Activated naive CD4-positive, alpha-beta T cell treated with anti-CD3 and anti-CD28 coated beads, Interleukin-2, amount 10 ng/mL, durations not matched to agents 7 days and 5 days (primary cell): ENCODE measurements at regions not wholly inside any gene's neighbourhood (a gene's known extent, or its start where the extent isn't known, plus 50 kb on each side); places are given as distances from the start of the nearest gene placed in this dataset.

Experiments used
- CTCF ChIA-PET: fragments of 350-600 bp; sonication (Branson Sonifier 250); formaldehyde crosslinking; loops from one replicate; lab custom pipeline; 2021; ENCODE audit warnings: antibody characterized with exemption; lab: Charles Lee
- DNase-seq: peaks from one replicate; pipeline ENCODE4 v3.0.0-alpha.2; 2020
- H3K27ac Mint-ChIP-seq: one replicate; pipeline ENCODE4 v1.8.0; 2021; ENCODE audit warnings: mild to moderate bottlenecking, moderate library complexity, mixed read lengths
- H3K27me3 Mint-ChIP-seq: one replicate; pipeline ENCODE4 v1.8.0; 2021; ENCODE audit warnings: mild to moderate bottlenecking, mixed read lengths
- H3K36me3 Mint-ChIP-seq: one replicate; pipeline ENCODE4 v1.8.0; 2021; ENCODE audit warnings: mixed read lengths
- H3K4me1 Mint-ChIP-seq: one replicate; pipeline ENCODE4 v1.8.0; 2021; ENCODE audit warnings: mixed read lengths
- H3K4me3 Mint-ChIP-seq: one replicate; pipeline ENCODE4 v1.8.0; 2021; ENCODE audit warnings: mild to moderate bottlenecking, moderate library complexity, mixed read lengths
- H3K9me3 Mint-ChIP-seq: one replicate; pipeline ENCODE4 v1.8.0; 2021; ENCODE audit warnings: mixed read lengths

DNA sequence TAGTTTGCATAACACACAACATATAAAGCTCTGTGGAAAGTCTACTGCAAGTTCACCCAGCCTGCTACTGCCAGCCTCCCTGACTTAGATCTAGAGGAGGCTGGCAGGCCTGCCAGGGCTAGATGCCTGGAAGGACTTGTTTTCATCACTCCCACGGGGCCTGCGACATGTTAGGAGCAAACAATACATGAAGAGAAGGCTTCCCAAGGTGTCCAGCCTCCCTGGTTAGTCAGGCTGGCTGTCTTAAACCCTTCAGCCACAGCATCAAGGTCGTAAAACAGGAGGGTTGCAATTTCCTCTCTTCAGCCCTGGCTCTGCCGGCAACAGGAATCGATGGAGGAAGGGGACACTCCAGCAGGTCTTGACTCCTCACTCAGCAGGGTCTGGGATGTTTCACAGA, 104.5 kb downstream of the NGF start:
- no peak overlapping the region for H3K4me3 Mint-ChIP-seq
- no peaks in the 10 kb centered on the region for H3K36me3 Mint-ChIP-seq
- no peak overlapping the region for H3K27ac Mint-ChIP-seq

DNA sequence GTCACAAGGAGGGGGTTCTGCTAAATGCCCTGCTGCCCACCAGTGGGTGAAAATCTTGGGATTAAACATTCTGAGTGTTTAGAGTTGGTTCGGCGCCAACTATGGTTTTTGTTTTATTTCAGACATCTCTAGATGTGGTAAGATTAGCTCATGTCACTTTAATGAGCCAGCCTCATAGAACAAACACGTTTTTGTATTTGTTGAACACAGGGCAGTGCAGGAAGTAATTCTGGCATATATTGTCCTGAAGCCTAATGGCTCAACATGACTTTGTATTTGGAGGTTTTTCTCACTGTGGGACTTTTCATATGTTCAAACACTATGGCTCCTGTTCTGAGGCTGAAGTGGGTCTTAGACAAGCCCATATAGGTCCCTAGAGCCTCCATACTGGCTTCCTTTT, 107.8 kb downstream of the NGF start:
- no peaks in the 10 kb centered on the region for H3K36me3 Mint-ChIP-seq
- H3K4me3 Mint-ChIP-seq, result no peak overlapping the region
- no peaks in the 10 kb centered on the region for H3K9me3 Mint-ChIP-seq
- DNase-seq, result no peak
- H3K4me1 Mint-ChIP-seq, result no peaks in the 10 kb centered on the region
- CTCF ChIA-PET, result no interaction called here
- no peaks in the 10 kb centered on the region for H3K27me3 Mint-ChIP-seq
- H3K27ac Mint-ChIP-seq, result no peak overlapping the region

More for the DNA sequence above, 104.5 kb downstream of the NGF start:
- Mint-ChIP-seq H3K9me3 (no peaks in the 10 kb centered on the region), H3K27me3 (no peaks in the 10 kb centered on the region), H3K4me1 (no peaks in the 10 kb centered on the region)
- no peak for DNase-seq
- CTCF ChIA-PET, result no interaction called here

DNA sequence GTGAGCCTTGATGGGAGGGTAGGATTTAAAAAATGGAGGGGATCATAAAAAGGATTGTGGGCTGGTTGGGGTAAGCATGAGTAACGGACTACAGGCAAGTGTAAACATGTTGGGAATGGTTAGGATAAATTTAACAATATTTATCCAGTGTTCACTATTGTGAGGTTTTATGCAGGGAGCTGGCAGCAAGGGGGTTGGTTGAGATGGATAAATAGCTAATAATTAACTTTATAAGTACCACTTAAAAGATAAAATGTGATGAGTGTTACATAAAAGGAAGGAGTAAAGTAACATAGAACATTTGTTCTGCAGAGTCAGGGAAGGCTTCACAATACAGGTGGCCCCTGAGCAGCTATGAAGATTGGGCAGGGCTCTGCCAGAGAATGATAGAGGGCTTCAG, 109.0 kb downstream of the NGF start:
- no peaks in the 10 kb centered on the region for H3K4me1 Mint-ChIP-seq
- H3K36me3 Mint-ChIP-seq, result no peaks in the 10 kb centered on the region
- CTCF ChIA-PET, result no interaction called here
- no peak for DNase-seq
- no peaks in the 10 kb centered on the region for H3K27me3 Mint-ChIP-seq
- H3K27ac Mint-ChIP-seq, result no peak overlapping the region
- no peaks in the 10 kb centered on the region for H3K9me3 Mint-ChIP-seq
- H3K4me3 Mint-ChIP-seq, result no peak overlapping the region

DNA sequence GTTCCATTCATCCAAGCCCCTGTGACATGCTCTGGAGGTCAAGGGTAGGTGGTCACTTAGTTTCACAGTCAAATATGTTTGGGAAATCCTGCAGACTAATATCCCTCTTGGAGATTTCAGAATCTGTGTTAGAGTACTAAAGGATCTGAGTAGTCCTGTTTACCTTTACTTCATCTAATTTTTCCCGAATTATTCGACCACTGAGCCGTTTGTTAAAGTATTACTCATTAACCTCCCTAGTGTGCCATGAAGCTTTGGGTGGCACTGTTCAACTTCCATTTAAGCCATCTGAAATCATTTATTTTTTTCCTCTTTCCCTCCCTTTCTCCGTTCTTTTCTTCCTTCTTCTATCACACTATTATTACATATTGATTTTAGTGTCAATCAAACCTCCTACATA, 109.9 kb downstream of the NGF start:
- H3K4me1 Mint-ChIP-seq, result no peaks in the 10 kb centered on the region
- no peaks in the 10 kb centered on the region for H3K36me3 Mint-ChIP-seq
- no peaks in the 10 kb centered on the region for H3K9me3 Mint-ChIP-seq
- no peaks in the 10 kb centered on the region for H3K27me3 Mint-ChIP-seq
- CTCF ChIA-PET, result no interaction called here
- no peak for DNase-seq
- H3K4me3 Mint-ChIP-seq, result no peak overlapping the region
- no peak overlapping the region for H3K27ac Mint-ChIP-seq

DNA sequence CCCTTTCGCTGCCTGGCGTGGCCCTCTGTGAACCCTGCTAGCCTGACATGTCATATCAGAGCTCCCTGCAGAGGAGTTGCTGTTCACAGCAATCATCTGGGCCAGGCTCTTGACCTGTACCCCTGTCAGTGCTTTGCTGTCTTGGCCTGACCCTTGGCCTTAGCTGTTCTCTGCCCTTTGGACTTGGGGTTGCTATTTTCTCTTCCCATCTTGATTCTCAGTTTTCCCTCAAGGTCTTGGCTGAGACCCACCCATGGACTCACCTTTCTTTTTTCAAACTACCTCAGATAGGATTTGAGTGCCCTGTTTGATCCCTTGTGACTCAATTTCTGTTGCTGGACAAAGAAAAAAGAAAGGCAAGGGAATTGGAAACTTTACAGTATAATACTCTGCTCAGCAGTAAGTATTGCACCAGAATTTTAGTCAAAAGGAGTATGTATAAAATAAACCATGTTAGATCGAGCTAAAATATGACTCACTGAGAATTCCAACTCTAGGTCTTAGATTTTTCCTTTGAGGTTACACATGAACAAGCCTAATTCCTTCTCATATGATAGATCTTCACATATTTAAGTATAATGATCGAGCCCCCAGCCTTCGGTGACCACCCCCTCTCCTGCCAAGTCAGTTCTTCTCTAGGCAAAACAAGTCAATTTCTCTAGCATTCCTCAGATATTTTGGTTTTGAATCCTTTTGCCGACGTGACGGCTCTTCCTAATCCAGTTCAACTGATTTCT, 110.5 kb downstream of the NGF start:
- Mint-ChIP-seq H3K27me3 (no peaks in the 10 kb centered on the region), H3K4me3 (no peak overlapping the region), H3K27ac (no peak overlapping the region), H3K36me3 (no peaks in the 10 kb centered on the region), H3K9me3 (no peaks in the 10 kb centered on the region), H3K4me1 (no peaks in the 10 kb centered on the region)
- CTCF ChIA-PET, result no interaction called here
- no peak for DNase-seq

DNA sequence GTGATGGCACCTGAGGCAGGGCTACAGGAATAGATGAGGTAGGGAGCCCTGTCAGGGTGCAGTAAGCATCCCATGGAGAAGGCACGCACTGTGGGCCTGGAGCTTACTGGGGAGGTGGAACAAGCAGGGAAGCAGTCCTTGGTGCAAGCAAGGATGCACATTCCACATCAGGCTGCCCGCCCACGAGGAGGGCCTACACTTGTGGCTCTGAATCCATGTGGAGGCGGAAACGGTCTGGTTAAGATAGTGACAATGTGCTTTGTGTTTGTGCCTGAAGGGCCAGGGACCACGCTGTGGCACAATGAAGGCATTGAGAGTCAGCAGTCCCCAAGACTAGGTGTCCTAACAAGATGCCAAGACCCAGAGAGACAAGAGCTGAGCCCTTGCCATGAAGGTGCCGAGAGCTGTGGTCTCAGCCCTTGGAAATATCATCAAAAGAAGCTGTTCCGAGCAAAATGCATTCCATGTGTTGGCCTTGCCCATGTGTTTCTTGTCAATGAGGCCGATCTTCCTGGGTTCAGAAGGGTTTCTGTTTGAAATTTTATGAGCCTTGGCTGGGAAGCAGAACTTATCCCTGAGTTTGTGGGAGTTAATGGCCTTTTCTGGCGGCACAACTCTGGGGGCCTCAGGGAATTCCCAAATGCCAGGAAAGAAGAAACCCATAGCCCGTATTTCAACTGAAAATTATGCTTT, 111.9 kb downstream of the NGF start:
- no peaks in the 10 kb centered on the region for H3K9me3 Mint-ChIP-seq
- H3K27ac Mint-ChIP-seq, result no peak overlapping the region
- DNase-seq, result no peak
- no peaks in the 10 kb centered on the region for H3K27me3 Mint-ChIP-seq
- CTCF ChIA-PET, result no interaction called here
- no peak overlapping the region for H3K4me3 Mint-ChIP-seq
- H3K36me3 Mint-ChIP-seq, result no peaks in the 10 kb centered on the region
- no peaks in the 10 kb centered on the region for H3K4me1 Mint-ChIP-seq

DNA sequence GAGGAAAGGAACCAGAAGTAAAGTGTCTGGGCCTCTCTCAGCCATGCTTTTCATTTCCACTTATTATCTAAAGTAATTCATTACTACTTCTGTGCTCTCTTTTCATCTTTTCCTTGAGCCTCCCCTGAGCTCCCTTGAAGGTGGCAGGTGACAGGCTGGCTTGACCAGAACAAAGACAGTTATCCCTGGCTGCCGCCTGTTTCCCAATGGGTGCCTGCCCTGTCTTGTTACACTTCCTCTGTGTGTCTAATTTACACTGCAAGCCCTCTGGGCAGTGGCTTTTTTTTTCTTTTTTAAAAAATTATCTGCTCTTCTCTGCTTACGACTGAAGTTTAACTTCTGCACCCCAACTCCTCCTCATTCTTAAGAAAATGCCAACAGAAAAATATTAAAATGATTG, 113.4 kb downstream of the NGF start:
- CTCF ChIA-PET, result no interaction called here
- DNase-seq, result no peak
- Mint-ChIP-seq H3K27ac (no peak overlapping the region), H3K9me3 (no peaks in the 10 kb centered on the region), H3K27me3 (no peaks in the 10 kb centered on the region), H3K36me3 (no peaks in the 10 kb centered on the region), H3K4me1 (no peaks in the 10 kb centered on the region), H3K4me3 (no peak overlapping the region)

DNA sequence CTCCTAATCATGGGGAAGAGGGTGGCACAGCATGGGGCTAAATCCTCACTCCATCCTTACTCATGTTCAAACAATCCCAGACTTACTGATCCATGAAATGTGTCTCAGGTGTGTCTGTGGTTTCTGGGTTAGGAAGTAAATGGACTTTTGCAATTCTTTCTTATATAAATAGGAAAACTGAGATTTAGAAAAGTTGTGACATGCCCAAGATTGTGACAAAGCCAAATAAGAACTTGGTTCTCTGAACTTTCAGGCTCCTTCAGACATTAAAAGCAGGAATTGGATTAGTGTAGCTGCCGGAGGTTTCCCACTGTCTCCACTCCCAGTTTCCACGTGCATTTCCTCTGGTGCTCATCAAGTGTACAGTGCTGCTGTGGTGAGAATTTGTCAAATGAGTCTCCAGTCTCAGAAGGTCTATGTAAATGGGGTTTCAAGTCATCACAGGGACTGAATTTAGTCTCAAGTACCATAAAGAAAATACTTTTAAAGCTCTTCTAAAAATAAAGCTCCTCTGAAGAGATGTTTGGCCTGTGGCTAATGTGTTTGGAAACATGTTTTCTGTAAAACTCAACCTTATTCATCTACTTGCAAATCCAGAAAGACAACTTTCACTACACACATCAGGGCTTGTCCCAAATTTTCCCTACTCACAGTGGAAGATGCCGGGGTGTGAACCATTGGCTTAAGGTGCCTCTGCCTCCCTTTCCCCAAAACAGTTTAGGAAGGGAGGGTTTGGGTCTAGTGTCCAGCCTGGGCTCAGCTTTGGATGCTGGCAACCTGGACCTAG, 115.2 kb downstream of the NGF start:
- Mint-ChIP-seq H3K4me3 (no peak overlapping the region), H3K36me3 (no peaks in the 10 kb centered on the region), H3K9me3 (no peaks in the 10 kb centered on the region), H3K27me3 (no peaks in the 10 kb centered on the region), H3K4me1 (no peaks in the 10 kb centered on the region), H3K27ac (no peak overlapping the region)
- CTCF ChIA-PET, result no interaction called here
- no peak for DNase-seq

DNA sequence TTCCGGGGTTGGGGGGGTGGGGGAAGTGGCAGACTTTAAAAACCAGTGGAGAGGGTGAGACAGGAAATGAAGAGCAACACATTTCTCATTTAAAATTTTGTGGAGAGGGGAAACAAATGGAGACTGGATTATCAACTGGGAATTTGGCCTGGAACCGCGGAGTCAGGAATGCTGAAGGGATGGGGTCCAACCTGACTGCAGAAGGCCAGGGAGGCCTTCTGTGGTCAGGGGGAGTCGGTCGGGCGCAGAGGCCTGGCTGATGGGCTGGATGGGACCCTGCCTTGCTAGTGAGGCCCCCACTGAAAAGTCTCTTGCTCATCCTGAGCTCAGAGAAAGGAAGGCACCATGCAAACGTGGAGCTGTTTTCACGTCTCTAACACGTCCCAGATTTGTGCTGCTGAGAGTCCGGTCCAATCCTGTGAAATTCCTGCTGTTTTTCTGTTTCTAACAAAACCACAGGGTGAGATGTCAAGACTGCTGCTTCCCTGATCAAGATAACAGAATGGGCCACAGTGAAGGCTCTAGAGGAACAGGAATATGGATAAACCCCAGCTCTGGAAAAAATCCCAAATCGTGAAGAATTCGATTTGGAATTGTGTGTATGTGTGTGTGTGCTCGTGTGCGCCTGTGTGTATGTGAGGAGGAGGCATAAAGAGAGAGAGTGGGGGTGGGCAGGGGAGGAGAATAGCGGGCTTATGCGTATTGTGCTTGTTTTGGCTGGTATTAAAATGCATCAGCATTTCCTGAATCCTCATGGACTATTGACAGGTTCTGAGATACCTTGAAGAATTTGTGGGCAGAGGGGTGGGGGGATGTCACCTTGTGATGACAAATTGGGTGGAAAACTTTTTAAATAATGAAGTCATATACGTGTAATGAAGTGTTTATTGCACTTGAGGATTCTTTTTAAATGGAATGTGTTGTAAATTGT, 117.4 kb downstream of the NGF start:
- H3K27ac Mint-ChIP-seq, result no peak overlapping the region
- no peaks in the 10 kb centered on the region for H3K27me3 Mint-ChIP-seq
- H3K9me3 Mint-ChIP-seq, result no peaks in the 10 kb centered on the region
- CTCF ChIA-PET, result no interaction called here
- DNase-seq, result no peak
- no peak overlapping the region for H3K4me3 Mint-ChIP-seq
- no peaks in the 10 kb centered on the region for H3K36me3 Mint-ChIP-seq
- H3K4me1 Mint-ChIP-seq, result no peaks in the 10 kb centered on the region

DNA sequence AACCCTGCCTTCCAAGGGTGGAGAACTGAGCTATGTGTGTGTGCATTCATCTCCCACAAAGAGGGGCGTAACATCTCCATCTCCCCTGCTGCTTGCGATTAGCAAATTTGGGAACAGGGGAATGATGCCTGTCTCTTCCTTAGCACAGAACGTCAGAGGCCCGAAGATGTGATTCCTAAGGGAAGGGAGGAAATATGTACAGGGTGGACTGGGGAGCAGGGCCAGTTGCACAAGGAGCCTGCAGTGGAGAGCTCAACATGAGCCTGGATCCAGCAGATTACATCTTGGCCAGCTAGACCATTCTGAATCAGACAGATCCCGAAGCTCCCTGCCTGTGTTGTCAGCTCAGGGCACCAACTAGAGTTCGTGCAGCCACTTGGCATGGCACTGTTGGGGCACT, 118.1 kb downstream of the NGF start:
- Mint-ChIP-seq H3K9me3 (no peaks in the 10 kb centered on the region), H3K36me3 (no peaks in the 10 kb centered on the region), H3K27me3 (no peaks in the 10 kb centered on the region), H3K4me1 (no peaks in the 10 kb centered on the region), H3K4me3 (no peak overlapping the region), H3K27ac (no peak overlapping the region)
- DNase-seq, result no peak
- CTCF ChIA-PET, result no interaction called here

DNA sequence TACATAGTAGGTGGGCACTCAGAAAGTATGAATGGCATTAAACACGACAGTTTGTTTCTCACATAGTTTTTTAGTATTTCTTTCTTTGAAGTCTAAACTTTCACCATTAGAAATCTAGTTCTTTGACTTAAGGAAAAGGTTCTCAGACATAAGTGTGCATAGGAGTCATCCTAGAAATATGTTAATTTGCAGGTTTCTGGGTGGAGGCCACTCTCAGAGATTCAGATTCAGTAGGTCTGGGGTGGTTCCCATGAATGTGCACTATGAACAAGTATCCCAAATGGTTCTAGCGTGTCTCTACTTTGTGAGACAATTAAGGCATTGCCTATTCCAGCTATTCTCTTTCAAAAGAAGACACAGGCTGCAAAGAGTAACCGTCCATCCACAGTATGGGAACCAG, 119.3 kb downstream of the NGF start:
- Mint-ChIP-seq H3K36me3 (no peaks in the 10 kb centered on the region), H3K4me1 (no peaks in the 10 kb centered on the region), H3K27ac (no peak overlapping the region), H3K27me3 (no peaks in the 10 kb centered on the region), H3K9me3 (no peaks in the 10 kb centered on the region), H3K4me3 (no peak overlapping the region)
- CTCF ChIA-PET, result no interaction called here
- DNase-seq, result no peak

DNA sequence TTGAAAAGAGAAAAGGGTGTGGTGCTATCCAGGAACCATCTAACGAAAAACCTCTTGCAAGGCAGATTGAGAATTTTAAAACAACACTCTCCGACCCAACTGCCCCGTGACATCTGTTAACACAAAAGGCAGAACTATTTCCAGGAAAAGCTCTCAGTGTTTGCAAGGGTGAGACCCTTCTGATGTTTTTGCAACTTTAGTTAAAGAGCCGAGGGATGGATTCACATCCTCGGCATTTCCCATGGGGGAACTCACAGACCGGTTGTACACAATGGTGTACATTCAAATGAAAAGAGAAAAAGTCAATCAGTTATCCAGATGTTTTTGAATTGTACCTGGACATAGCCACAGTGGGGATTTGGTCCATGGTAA, 120.0 kb downstream of the NGF start:
- no peaks in the 10 kb centered on the region for H3K27me3 Mint-ChIP-seq
- CTCF ChIA-PET, result no interaction called here
- no peaks in the 10 kb centered on the region for H3K9me3 Mint-ChIP-seq

DNA sequence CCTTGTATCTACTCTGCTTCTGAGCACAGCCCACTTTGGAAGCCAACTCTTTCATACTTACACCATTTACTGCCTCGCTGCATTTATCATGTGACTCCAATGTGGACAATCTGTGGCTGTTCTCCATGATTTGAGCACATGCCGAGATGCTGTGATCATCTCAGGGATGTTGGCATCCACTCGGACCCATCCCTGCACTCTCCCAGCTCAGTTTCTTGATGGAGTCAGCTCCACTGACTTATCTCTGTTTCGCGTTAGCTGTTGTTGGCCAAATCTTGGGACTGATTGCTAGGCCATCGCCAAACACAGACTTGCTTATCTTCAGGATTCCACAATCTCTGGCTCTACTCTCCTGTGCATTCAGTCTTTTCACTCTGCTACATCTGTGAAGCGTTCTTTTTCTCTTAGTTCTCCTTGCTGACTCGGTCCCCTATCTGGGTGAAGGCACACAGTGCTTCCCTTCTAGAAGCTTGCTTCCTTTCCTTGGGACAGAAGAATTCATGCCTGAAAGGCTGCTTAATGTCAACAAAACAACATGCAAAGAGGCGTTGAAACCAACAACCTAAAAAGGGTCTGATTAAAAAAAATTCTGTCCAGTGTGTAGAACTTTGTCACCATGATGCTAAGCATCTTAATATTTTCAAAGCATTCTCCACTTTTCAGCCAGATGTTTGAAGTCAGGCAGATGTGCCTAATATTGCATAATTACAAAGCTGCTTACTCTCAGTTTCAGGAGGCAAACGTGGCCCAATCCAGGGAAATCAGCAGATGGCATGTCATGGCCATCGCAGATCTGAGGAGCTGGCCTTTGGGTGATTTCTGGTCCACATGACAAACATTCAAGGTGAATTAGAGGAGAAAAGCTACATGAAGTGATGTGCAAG, 120.7 kb downstream of the NGF start:
- H3K4me3 Mint-ChIP-seq, result no peak overlapping the region
- DNase-seq, result no peak
- CTCF ChIA-PET, result no interaction called here
- no peaks in the 10 kb centered on the region for H3K9me3 Mint-ChIP-seq
- no peaks in the 10 kb centered on the region for H3K27me3 Mint-ChIP-seq
- H3K4me1 Mint-ChIP-seq, result no peaks in the 10 kb centered on the region
- H3K27ac Mint-ChIP-seq, result no peak overlapping the region
- no peaks in the 10 kb centered on the region for H3K36me3 Mint-ChIP-seq

More for the DNA sequence above, 120.0 kb downstream of the NGF start:
- Mint-ChIP-seq H3K27ac (no peak overlapping the region), H3K4me3 (no peak overlapping the region), H3K36me3 (no peaks in the 10 kb centered on the region), H3K4me1 (no peaks in the 10 kb centered on the region)
- no peak for DNase-seq
